ENCODE measurements at regions not wholly inside any gene's neighbourhood (a gene's known extent, or its start where the extent isn't known, plus 50 kb on each side); places are given as distances from the start of the nearest gene placed in this dataset.

GRCh38 chr9:108662091-108662875, 193.5 kb downstream of the ACTL7B start:
- no peak for TF ChIP-seq CTCF (IDR thresholded peaks at IDR 0.05)
- DNase-seq (ENCODE audit: low spot score): no peak
- H3K9me3 ChIP-seq: peaks cover 0 to 17% of the 10 kb centered on the region in 2 donors
- H3K27me3 ChIP-seq: no peaks in the 10 kb centered on the region
- H3K4me1 ChIP-seq: no peaks in the 10 kb centered on the region
- H3K27ac ChIP-seq: no peak overlapping the region
- no peak overlapping the region for H3K4me3 ChIP-seq
- H3K36me3 ChIP-seq: no peaks in the 10 kb centered on the region

GRCh38 chr9:108656566-108656965, 199.2 kb downstream of the ACTL7B start:
- no peak for DNase-seq (ENCODE audit: low spot score)
- H3K4me1 ChIP-seq: no peaks in the 10 kb centered on the region
- H3K27me3 ChIP-seq: no peaks in the 10 kb centered on the region
- peaks cover 0 to 17% of the 10 kb centered on the region in 2 donors for H3K9me3 ChIP-seq
- H3K27ac ChIP-seq: no peak overlapping the region
- H3K36me3 ChIP-seq: no peaks in the 10 kb centered on the region
- no peak for TF ChIP-seq CTCF (IDR thresholded peaks at IDR 0.05)
- no peak overlapping the region for H3K4me3 ChIP-seq

GRCh38 chr9:108655818-108656217, 200.0 kb downstream of the ACTL7B start:
- H3K4me1 ChIP-seq: no peaks in the 10 kb centered on the region
- no peak for DNase-seq (ENCODE audit: low spot score)
- no peak for TF ChIP-seq CTCF (IDR thresholded peaks at IDR 0.05)
- H3K27me3 ChIP-seq: no peaks in the 10 kb centered on the region
- no peak overlapping the region for H3K27ac ChIP-seq
- no peak overlapping the region for H3K4me3 ChIP-seq
- no peaks in the 10 kb centered on the region for H3K36me3 ChIP-seq
- peaks cover 0 to 17% of the 10 kb centered on the region in 2 donors for H3K9me3 ChIP-seq

GRCh38 chr9:108654566-108654965, 201.2 kb downstream of the ACTL7B start:
- no peak overlapping the region for H3K27ac ChIP-seq
- H3K4me3 ChIP-seq: no peak overlapping the region
- no peaks in the 10 kb centered on the region for H3K36me3 ChIP-seq
- no peak for TF ChIP-seq CTCF (IDR thresholded peaks at IDR 0.05)
- DNase-seq (ENCODE audit: low spot score): no peak
- H3K4me1 ChIP-seq: no peaks in the 10 kb centered on the region
- H3K9me3 ChIP-seq: peaks cover 0 to 10% of the 10 kb centered on the region in 2 donors
- no peaks in the 10 kb centered on the region for H3K27me3 ChIP-seq

- H3K27me3 ChIP-seq: no peaks in the 10 kb centered on the region
- no peak for DNase-seq (ENCODE audit: low spot score)
- no peaks in the 10 kb centered on the region for H3K4me1 ChIP-seq
- H3K27ac ChIP-seq: no peak overlapping the region
- TF ChIP-seq CTCF (IDR thresholded peaks at IDR 0.05): no peak
- no peak overlapping the region for H3K4me3 ChIP-seq
- no peaks in the 10 kb centered on the region for H3K36me3 ChIP-seq
- H3K9me3 ChIP-seq: no peaks in the 10 kb centered on the region
Observed at GRCh38 chr9:108652851-108653250, 202.9 kb downstream of the ACTL7B start.

GRCh38 chr9:108650826-108651225, 205.0 kb downstream of the ACTL7B start:
- H3K27me3 ChIP-seq: no peaks in the 10 kb centered on the region
- no peak for TF ChIP-seq CTCF (IDR thresholded peaks at IDR 0.05)
- no peaks in the 10 kb centered on the region for H3K36me3 ChIP-seq
- H3K4me3 ChIP-seq: no peak overlapping the region
- H3K27ac ChIP-seq: no peak overlapping the region
- H3K9me3 ChIP-seq: no peaks in the 10 kb centered on the region
- no peak for DNase-seq (ENCODE audit: low spot score)
- H3K4me1 ChIP-seq: no peaks in the 10 kb centered on the region
